Type B pancreatic cell (in vitro differentiated cells): ENCODE measurements at regions not wholly inside any gene's neighbourhood (a gene's known extent, or its start where the extent isn't known, plus 50 kb on each side); places are given as distances from the start of the nearest gene placed in this dataset.
"Not testable (repeated sequence)": the region's sequence is repeated elsewhere in the genome, so short reads cannot be mapped to it uniquely, and the experiment has no call there.

ENCODE experiments used
- DNase-seq: peaks from one replicate; pipeline ENCODE4 v3.0.0; 2021; ENCODE audit warnings: mixed read lengths; ENCODE audit not compliant: unreplicated experiment; ENCODE audit errors: extremely low spot score
- H3K27ac Mint-ChIP-seq: 2 replicates; pipeline ENCODE4 v1.8.0; 2021; ENCODE audit warnings: mild to moderate bottlenecking, mixed read lengths
- H3K27me3 Mint-ChIP-seq: 2 replicates; pipeline ENCODE4 v1.8.0; 2021; ENCODE audit warnings: mixed read lengths
- H3K36me3 Mint-ChIP-seq: 2 replicates; pipeline ENCODE4 v1.8.0; 2021; ENCODE audit warnings: mixed read lengths
- H3K4me1 Mint-ChIP-seq: one replicate; pipeline ENCODE4 v1.8.0; 2021; ENCODE audit warnings: mixed read lengths; ENCODE audit not compliant: unreplicated experiment
- H3K4me3 Mint-ChIP-seq: 2 replicates; pipeline ENCODE4 v1.8.0; 2021; ENCODE audit warnings: mild to moderate bottlenecking, mixed read lengths
- H3K9me3 Mint-ChIP-seq: 2 replicates; pipeline ENCODE4 v1.8.0; 2021; ENCODE audit warnings: mixed read lengths
- TF ChIP-seq, protein P1 (sequence below): fragments of 200-600 bp; sonication (generic); conservative IDR thresholded peaks from 2 replicates; pipeline ENCODE4 v1.5.0; 2021; ENCODE audit warnings: antibody characterized with exemption, mild to moderate bottlenecking

DNA sequence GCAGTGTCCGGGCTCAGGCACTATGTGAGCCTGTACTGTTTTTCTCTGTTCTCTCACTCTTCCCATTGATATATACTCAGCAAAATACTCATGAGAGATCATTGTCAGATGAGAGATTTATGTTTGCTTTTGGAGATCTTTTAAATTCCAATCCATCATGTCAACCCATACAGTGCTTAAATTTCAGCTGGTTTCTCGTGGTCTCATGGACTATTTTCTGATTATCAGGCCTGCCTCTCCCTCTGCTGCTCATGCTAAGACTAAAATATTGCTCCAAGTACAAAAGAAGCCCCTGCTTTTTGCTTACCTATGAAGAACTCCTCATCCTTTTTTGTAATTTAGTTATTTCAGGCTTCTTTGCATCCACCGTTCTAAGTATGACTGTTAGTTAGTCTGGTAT is 547.2 kb downstream of the KCNJ2 start:
- Mint-ChIP-seq H3K4me3 (no peak overlapping the region), H3K9me3 (peaks cover 4% of the 10 kb centered on the region), H3K4me1 (no peaks in the 10 kb centered on the region), H3K36me3 (no peaks in the 10 kb centered on the region), H3K27me3 (peaks cover 13% of the 10 kb centered on the region), H3K27ac (no peak overlapping the region)
- TF ChIP-seq, protein P1, sequence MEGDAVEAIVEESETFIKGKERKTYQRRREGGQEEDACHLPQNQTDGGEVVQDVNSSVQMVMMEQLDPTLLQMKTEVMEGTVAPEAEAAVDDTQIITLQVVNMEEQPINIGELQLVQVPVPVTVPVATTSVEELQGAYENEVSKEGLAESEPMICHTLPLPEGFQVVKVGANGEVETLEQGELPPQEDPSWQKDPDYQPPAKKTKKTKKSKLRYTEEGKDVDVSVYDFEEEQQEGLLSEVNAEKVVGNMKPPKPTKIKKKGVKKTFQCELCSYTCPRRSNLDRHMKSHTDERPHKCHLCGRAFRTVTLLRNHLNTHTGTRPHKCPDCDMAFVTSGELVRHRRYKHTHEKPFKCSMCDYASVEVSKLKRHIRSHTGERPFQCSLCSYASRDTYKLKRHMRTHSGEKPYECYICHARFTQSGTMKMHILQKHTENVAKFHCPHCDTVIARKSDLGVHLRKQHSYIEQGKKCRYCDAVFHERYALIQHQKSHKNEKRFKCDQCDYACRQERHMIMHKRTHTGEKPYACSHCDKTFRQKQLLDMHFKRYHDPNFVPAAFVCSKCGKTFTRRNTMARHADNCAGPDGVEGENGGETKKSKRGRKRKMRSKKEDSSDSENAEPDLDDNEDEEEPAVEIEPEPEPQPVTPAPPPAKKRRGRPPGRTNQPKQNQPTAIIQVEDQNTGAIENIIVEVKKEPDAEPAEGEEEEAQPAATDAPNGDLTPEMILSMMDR, result no peak
- no peak for DNase-seq

DNA sequence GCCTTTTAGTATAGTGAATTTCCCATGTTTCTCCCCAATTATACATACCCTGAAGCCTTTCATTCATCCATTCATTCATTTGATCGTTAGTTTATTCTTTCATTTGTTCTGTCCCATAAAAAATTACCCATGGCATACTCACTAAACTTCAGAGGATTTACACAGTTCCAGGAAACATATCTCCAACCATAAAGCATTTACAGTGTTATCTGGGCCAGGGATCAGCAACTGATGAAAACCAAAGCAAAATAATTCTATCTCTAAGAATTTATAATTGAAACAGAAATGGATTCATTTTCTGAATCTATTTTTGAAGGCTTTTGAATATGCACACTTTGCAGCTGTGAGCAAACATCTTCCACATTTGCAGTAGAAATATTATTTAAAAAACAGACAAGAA is 547.7 kb downstream of the KCNJ2 start:
- no peak for DNase-seq
- TF ChIP-seq, protein P1, result no peak
- Mint-ChIP-seq H3K36me3 (no peaks in the 10 kb centered on the region), H3K4me1 (no peaks in the 10 kb centered on the region), H3K27ac (no peak overlapping the region), H3K9me3 (peaks cover 4% of the 10 kb centered on the region), H3K27me3 (peaks cover 13% of the 10 kb centered on the region), H3K4me3 (no peak overlapping the region)

DNA sequence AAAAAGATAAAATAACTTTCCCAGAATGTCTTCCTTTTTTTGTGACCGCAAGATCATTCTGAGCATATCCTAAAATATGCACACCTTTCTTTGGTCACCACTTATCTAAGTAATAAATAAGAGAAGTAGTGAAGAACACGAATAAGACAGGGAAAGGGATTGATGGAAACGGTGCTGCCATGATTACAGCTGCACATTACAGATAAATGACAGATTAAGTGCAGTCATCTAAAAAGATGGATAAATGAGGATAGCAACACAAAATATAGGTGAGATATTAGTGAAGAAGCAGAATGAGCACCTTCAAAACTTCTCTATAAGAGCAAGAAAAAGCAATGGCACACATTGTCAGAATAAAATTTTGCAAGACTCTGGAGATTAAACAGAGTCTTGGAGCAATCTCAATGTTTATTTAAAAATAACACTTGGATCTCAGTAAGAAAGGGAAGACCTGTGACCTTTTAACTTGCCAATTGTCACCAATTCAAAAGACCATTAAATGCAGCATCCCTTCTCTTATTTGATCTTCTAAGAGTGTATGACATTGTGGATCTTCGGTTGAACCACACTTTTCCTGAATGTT is 567.1 kb downstream of the KCNJ2 start:
- Mint-ChIP-seq H3K9me3 (no peaks in the 10 kb centered on the region), H3K36me3 (no peaks in the 10 kb centered on the region), H3K27ac (no peak overlapping the region), H3K4me3 (no peak overlapping the region), H3K4me1 (no peaks in the 10 kb centered on the region), H3K27me3 (peaks cover 23% of the 10 kb centered on the region)
- TF ChIP-seq, protein P1, result no peak
- no peak for DNase-seq

DNA sequence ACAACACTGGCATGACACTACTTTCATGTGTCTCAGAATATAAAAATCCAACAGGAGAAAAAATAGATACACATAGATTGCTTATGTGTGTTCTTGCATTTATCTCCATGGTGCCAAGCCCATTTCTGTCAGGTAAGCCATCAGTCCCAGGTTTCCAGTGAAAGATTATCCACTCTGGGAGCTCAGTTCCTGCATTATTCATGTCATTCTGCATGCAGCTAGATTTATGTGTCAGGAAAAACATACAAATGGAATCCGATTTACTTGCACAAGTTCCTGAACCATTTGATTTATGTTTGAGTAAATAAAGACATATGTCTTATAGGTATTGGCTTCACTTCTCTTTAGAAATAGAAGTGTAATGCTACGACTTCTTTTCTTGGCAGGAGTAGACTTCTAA is 569.7 kb downstream of the KCNJ2 start:
- no peak for DNase-seq
- H3K27me3 Mint-ChIP-seq, result peaks cover 20% of the 10 kb centered on the region
- H3K4me1 Mint-ChIP-seq, result no peaks in the 10 kb centered on the region
- H3K4me3 Mint-ChIP-seq, result no peak overlapping the region
- no peaks in the 10 kb centered on the region for H3K9me3 Mint-ChIP-seq
- TF ChIP-seq, protein P1, result no peak
- H3K36me3 Mint-ChIP-seq, result no peaks in the 10 kb centered on the region
- no peak overlapping the region for H3K27ac Mint-ChIP-seq

DNA sequence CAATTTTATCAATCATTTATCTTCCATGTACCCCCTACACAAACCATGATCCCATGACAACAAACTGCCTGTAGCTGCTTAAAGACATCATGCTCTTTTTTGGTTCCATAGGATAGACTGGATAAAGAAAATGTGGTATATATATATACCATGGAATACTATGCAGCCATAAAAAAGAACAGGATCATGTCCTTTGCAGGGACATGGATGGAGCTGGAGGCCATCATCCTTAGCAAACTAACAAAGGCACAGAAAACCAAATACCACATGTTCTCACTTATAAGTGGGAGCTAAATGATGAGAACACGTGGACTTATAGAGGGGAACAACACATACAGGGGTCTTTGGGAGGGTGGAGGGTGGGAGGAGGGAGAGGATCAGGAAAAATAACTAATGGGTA is 577.2 kb downstream of the KCNJ2 start:
- H3K9me3 Mint-ChIP-seq, H3K27me3 Mint-ChIP-seq, DNase-seq, H3K36me3 Mint-ChIP-seq, H3K27ac Mint-ChIP-seq, H3K4me3 Mint-ChIP-seq, H3K4me1 Mint-ChIP-seq: not testable (repeated sequence)

DNA sequence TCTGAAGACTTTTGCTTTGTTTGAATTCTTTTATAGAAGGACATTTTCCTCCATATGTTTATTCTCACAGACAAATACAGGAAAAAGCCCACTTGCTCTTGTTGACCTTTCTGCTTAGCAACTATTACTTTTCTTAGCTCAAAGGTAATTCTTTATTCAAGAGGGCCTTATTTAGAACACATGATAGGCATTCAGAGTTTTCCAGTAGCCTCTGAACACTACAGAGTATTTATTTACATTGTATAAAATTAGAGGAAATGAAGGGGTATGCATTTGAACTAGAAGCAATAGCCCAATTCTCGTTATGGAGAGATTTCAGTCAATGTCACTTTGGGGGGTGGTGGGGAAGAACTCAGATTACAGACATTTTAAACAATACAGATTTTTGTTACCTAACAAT is 581.7 kb downstream of the KCNJ2 start:
- Mint-ChIP-seq H3K4me3 (no peak overlapping the region), H3K4me1 (no peaks in the 10 kb centered on the region), H3K36me3 (no peaks in the 10 kb centered on the region), H3K9me3 (no peaks in the 10 kb centered on the region), H3K27ac (no peak overlapping the region), H3K27me3 (peaks cover 3% of the 10 kb centered on the region)
- no peak for DNase-seq
- TF ChIP-seq, protein P1, result no peak

DNA sequence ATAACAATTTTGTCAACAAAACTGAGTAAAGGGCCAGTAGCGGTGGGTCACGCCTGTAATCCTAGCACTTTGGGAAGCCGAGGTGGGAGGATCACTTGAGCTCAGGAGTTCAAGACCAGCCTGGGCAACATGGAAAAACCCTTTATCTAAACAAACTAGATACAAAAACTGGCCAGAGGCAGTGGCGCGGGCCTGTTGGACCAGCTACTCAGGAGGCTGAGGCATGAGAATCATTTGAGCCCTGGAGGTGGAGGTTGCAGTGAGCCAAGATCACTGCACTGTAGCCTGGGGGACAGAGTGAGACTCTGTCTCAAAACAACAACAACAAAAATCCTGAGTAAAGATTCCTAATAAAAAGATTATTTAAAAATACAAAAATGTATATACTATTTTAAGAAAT is 583.1 kb downstream of the KCNJ2 start:
- not testable (repeated sequence) for H3K27me3 Mint-ChIP-seq, H3K4me1 Mint-ChIP-seq, H3K9me3 Mint-ChIP-seq, H3K27ac Mint-ChIP-seq, H3K4me3 Mint-ChIP-seq, DNase-seq, H3K36me3 Mint-ChIP-seq
